ENCODE measurements at regions not wholly inside any gene's neighbourhood (a gene's known extent, or its start where the extent isn't known, plus 50 kb on each side); places are given as distances from the start of the nearest gene placed in this dataset.

GRCh38 chr10:130250127-130250526 lies 113.9 kb downstream of the GLRX3 start:
- TF ChIP-seq EZH2phosphoT487 (IDR thresholded peaks at IDR 0.05; ENCODE audit: insufficient read depth, low read depth) (no peak), EZH2 (IDR thresholded peaks at IDR 0.05; ENCODE audit: insufficient read depth, poor library complexity, severe bottlenecking) (no peak)

All from GM23248 (cell line).